A673 (cell line): ENCODE measurements at regions not wholly inside any gene's neighbourhood (a gene's known extent, or its start where the extent isn't known, plus 50 kb on each side); places are given as distances from the start of the nearest gene placed in this dataset.

Source experiments
- BruUV-seq: library from RNA; stranded (reverse); fragments of 400-500 nt; replicated peaks from 2 replicates; lab custom pipeline; 2021; lab: Mats Ljungman, UMichigan
- CTCF ChIA-PET: fragments of 300-600 bp; sonication (Branson Sonifier 250); formaldehyde crosslinking; loops from one replicate; lab custom pipeline; 2022; ENCODE audit warnings: antibody characterized with exemption; lab: Charles Lee
- POLR2A ChIA-PET: fragments of 300-600 bp; sonication (Branson Sonifier 250); formaldehyde crosslinking; loops from one replicate; lab custom pipeline; 2022; ENCODE audit warnings: antibody characterized with exemption; ENCODE audit not compliant: low non-redundant PET; lab: Charles Lee
- DNase-seq: peaks from one replicate; pipeline ENCODE4 v3.0.0-alpha.2; 2015; ENCODE audit warnings: low spot score
- H3K27ac ChIP-seq: fragments of 200-600 bp; sonication (generic); 2 replicates; pipeline ENCODE4 v1.5.1; 2016; ENCODE audit warnings: mixed run types, low read depth, mild to moderate bottlenecking, mixed read lengths, antibody characterized with exemption, low read length; ENCODE audit not compliant: poor library complexity, severe bottlenecking
- H3K27me3 ChIP-seq: fragments of 200-600 bp; sonication (generic); replicated peaks from 2 replicates; pipeline ENCODE4 v1.6.1; 2017; ENCODE audit warnings: mixed run types, low read depth, mild to moderate bottlenecking, mixed read lengths, antibody characterized with exemption, low read length; ENCODE audit not compliant: insufficient read depth, poor library complexity
- H3K36me3 ChIP-seq: fragments of 200-600 bp; sonication (generic); 2 replicates; pipeline ENCODE4 v1.6.1; 2016; ENCODE audit warnings: mixed run types, mild to moderate bottlenecking, mixed read lengths, antibody characterized with exemption, low read length; ENCODE audit not compliant: insufficient read depth, poor library complexity, severe bottlenecking
- H3K4me1 ChIP-seq: fragments of 200-600 bp; sonication (generic); 2 replicates; pipeline ENCODE4 v1.6.1; 2017; ENCODE audit warnings: mixed run types, mild to moderate bottlenecking, mixed read lengths, antibody characterized with exemption, low read length; ENCODE audit not compliant: insufficient read depth, poor library complexity, severe bottlenecking
- H3K4me3 ChIP-seq: fragments of 200-600 bp; sonication (generic); 2 replicates; pipeline ENCODE4 v1.5.1; 2016; ENCODE audit warnings: low read depth, mixed run types, mild to moderate bottlenecking, mixed read lengths, low read length; ENCODE audit not compliant: poor library complexity, severe bottlenecking
- H3K9me3 ChIP-seq: fragments of 200-600 bp; sonication (generic); 2 replicates; pipeline ENCODE4 v1.6.1; 2016; ENCODE audit warnings: mixed run types, low read depth, mild to moderate bottlenecking, mixed read lengths, antibody characterized with exemption, low read length; ENCODE audit not compliant: poor library complexity, severe bottlenecking
- EZH2 ChIP-seq: fragments of 200-600 bp; sonication (generic); IDR thresholded peaks from 2 replicates; pipeline ENCODE4 v1.6.1; 2017; ENCODE audit warnings: borderline replicate concordance, low read depth, mild to moderate bottlenecking, mixed read lengths, antibody characterized with exemption, low read length; ENCODE audit not compliant: poor library complexity, severe bottlenecking
- intact Hi-C: fragments of 100-400 bp; cut with micrococcal nuclease; formaldehyde crosslinking; loops from one replicate; pipeline ENCODE4 v1.10.0; 2022; ENCODE audit not compliant: unreplicated experiment
- TF ChIP-seq, protein P1 (sequence below): fragments of 300-800, 200-600 bp; sonication (generic); conservative IDR thresholded peaks from 2 replicates; pipeline ENCODE4 v1.5.1; 2017; ENCODE audit warnings: low read depth, mild to moderate bottlenecking, antibody characterized with exemption, low read length, moderate library complexity, mixed read lengths

DNA sequence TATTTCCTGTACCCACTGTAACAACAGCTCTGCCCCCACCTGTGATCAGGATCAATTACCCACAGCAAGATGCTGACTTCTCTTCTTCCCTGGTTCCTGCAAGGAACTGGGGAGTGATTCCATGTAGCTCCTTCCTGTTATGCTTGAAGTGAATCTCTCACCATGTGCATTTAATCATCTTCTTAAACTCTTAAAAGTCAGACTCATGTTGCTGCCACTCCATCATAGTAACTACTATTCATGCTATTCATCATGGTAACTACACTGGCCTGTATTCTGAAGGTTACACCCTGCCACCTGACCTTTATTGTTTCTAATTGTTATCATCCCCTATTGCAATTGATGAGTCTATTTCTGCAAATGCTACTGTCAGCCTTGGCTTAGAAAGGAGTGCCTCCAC, 89.5 kb downstream of the SUCNR1 start:
- Histone ChIP-seq H3K4me1 (no peaks in the 10 kb centered on the region), H3K9me3 (no peaks in the 10 kb centered on the region), H3K36me3 (no peaks in the 10 kb centered on the region), H3K27me3 (no peaks in the 10 kb centered on the region), H3K27ac (no peak overlapping the region), H3K4me3 (no peak overlapping the region)
- TF ChIP-seq EZH2, result no peak
- TF ChIP-seq, protein P1, sequence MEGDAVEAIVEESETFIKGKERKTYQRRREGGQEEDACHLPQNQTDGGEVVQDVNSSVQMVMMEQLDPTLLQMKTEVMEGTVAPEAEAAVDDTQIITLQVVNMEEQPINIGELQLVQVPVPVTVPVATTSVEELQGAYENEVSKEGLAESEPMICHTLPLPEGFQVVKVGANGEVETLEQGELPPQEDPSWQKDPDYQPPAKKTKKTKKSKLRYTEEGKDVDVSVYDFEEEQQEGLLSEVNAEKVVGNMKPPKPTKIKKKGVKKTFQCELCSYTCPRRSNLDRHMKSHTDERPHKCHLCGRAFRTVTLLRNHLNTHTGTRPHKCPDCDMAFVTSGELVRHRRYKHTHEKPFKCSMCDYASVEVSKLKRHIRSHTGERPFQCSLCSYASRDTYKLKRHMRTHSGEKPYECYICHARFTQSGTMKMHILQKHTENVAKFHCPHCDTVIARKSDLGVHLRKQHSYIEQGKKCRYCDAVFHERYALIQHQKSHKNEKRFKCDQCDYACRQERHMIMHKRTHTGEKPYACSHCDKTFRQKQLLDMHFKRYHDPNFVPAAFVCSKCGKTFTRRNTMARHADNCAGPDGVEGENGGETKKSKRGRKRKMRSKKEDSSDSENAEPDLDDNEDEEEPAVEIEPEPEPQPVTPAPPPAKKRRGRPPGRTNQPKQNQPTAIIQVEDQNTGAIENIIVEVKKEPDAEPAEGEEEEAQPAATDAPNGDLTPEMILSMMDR, result no peak
- CTCF ChIA-PET, result no interaction called here
- intact Hi-C loops, result no loop called here
- POLR2A ChIA-PET, result no interaction called here
- DNase-seq, result no peak
- BruUV-seq, result no TSS peak

GRCh38 chr3:151964743-151965142, 91.3 kb downstream of the SUCNR1 start:
- ChIA-PET CTCF (no interaction called here), POLR2A (no interaction called here)
- no peak overlapping the region for H3K27ac ChIP-seq
- H3K36me3 ChIP-seq, result no peaks in the 10 kb centered on the region
- TF ChIP-seq EZH2, result no peak
- TF ChIP-seq, protein P1, result no peak
- intact Hi-C loops, result no loop called here
- H3K4me1 ChIP-seq, result peaks cover 6% of the 10 kb centered on the region
- H3K4me3 ChIP-seq, result no peak overlapping the region
- no TSS peak for BruUV-seq
- no peaks in the 10 kb centered on the region for H3K27me3 ChIP-seq
- no peaks in the 10 kb centered on the region for H3K9me3 ChIP-seq
- no peak for DNase-seq

DNA sequence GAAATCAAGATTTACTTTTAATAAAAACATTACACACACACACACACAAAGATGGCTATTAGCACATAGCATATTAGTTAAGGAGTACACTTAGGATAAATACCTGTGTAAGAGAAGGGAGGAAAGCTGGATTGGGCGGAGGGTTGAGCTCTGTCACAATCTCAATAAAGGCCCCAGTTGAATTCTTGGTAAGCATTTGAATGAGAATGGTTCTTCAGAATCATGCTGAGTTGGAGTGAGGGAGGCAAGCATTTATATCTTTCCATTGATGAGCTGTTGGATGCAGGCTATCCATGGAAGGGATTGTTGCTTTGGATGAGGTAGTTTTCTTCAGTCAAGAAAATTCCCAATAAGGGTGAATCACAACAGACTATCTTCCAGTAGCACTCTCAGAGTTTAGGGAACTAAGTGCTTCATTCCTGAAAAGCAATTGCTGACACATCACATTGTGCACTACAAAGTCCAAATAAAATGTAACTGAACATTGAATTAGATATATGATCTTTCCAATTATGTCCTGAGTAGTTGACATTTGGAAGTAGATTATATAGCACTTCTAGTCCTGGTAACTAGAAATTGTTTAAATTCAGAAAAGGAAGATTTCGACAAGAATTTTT, 95.7 kb downstream of the SUCNR1 start:
- no TSS peak for BruUV-seq
- Histone ChIP-seq H3K36me3 (no peaks in the 10 kb centered on the region), H3K4me3 (no peak overlapping the region), H3K4me1 (peaks cover 16% of the 10 kb centered on the region), H3K27me3 (no peaks in the 10 kb centered on the region), H3K9me3 (no peaks in the 10 kb centered on the region), H3K27ac (no peak overlapping the region)
- intact Hi-C loops, result no loop called here
- POLR2A ChIA-PET, result no interaction called here
- TF ChIP-seq, protein P1, result no peak
- no peak for TF ChIP-seq EZH2
- peak; percentile 30 for DNase-seq
- CTCF ChIA-PET, result no interaction called here
